ENCODE measurements at regions not wholly inside any gene's neighbourhood (a gene's known extent, or its start where the extent isn't known, plus 50 kb on each side); places are given as distances from the start of the nearest gene placed in this dataset.

DNA sequence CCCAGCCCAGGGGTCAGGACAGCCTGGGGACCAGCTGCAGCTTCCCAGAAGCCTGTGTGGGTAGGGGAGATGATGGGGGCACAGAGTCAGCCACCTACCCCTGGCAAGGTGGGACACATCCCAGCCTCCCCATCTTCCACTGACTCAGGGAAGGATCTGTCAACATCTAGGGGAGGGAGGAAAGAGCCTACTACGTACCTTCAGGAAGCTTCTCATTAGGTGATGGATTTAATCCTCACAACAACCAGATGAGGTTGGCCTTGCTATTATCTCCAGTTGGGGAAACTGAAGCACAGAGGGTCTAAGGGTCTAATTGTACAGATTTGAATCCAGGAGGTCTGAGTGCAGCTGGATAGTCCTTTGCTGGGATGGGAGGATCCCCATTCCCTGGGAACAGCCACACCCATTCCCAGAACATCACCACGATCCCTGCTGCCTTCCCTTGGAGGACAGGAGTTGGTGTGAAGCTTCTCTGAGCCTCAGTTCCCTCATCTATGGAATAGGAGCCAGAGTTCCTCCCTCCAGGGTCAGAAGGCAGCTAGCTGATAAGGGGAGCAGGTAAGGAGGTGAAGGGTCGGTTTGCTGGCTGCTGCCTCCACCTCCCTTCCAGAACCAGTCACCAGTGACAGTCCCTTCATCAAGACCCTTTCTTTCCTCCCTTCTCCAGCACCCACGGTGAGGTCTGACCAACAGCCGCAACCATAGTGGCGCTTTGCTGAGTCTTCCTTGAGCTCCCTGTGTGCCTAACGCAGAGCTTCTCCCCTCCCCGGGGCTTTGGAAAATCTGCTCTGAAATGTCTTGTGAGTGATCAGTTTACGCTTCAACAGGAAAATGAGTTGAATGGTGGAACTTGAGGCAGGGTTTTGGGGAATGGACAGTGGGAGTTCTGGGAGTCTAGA is 56.8 kb downstream of the CEBPB start:
- no peak for DNase-seq
- Histone ChIP-seq H3K4me3 (ENCODE audit: low read length) (no peak overlapping the region), H4K20me1 (ENCODE audit: insufficient read depth, low read length) (no peaks in the 10 kb centered on the region), H3K9me2 (replicated peaks; ENCODE audit: insufficient read depth, low read length) (no peaks in the 10 kb centered on the region), H3K9me3 (replicated peaks; ENCODE audit: insufficient read depth, low read length) (no peaks in the 10 kb centered on the region), H3K4me1 (ENCODE audit: low read length) (no peaks in the 10 kb centered on the region), H3K27ac (ENCODE audit: low read length) (no peak overlapping the region), H3F3A (ENCODE audit: insufficient read depth, low read length) (no peaks in the 10 kb centered on the region), H3K9ac (ENCODE audit: low read length) (no peak overlapping the region), H3K36me3 (replicated peaks; ENCODE audit: insufficient read depth, low read length) (no peaks in the 10 kb centered on the region), H3K79me2 (ENCODE audit: low read length) (no peaks in the 10 kb centered on the region), H3K4me2 (ENCODE audit: low read depth, low read length) (no peak overlapping the region), H2AFZ (ENCODE audit: low read length) (no peak overlapping the region), H3K27me3 (replicated peaks; ENCODE audit: insufficient read depth, low read length) (peaks cover 46% of the 10 kb centered on the region)
- TF ChIP-seq EZH2phosphoT487 (IDR thresholded peaks at IDR 0.05; ENCODE audit: low read length) (no peak), EZH2 (optimal IDR thresholded peaks at IDR 0.05; ENCODE audit: low read depth, low read length) (no peak), CTCF (IDR thresholded peaks at IDR 0.05; ENCODE audit: low read length) (no peak)

GRCh38 chr20:50248104-50248641 is 57.5 kb downstream of the CEBPB start:
- H3K36me3 ChIP-seq (replicated peaks; ENCODE audit: insufficient read depth, low read length) = no peaks in the 10 kb centered on the region
- no peaks in the 10 kb centered on the region for H3K4me1 ChIP-seq (ENCODE audit: low read length)
- DNase-seq = no peak
- no peaks in the 10 kb centered on the region for H3K9me2 ChIP-seq (replicated peaks; ENCODE audit: insufficient read depth, low read length)
- H3K79me2 ChIP-seq (ENCODE audit: low read length) = no peaks in the 10 kb centered on the region
- no peaks in the 10 kb centered on the region for H3F3A ChIP-seq (ENCODE audit: insufficient read depth, low read length)
- TF ChIP-seq EZH2 (optimal IDR thresholded peaks at IDR 0.05; ENCODE audit: low read depth, low read length) (no peak), EZH2phosphoT487 (IDR thresholded peaks at IDR 0.05; ENCODE audit: low read length) (no peak), CTCF (IDR thresholded peaks at IDR 0.05; ENCODE audit: low read length) (no peak)
- no peak overlapping the region for H3K4me2 ChIP-seq (ENCODE audit: low read depth, low read length)
- H3K27ac ChIP-seq (ENCODE audit: low read length) = no peak overlapping the region
- H3K9me3 ChIP-seq (replicated peaks; ENCODE audit: insufficient read depth, low read length) = no peaks in the 10 kb centered on the region
- no peaks in the 10 kb centered on the region for H4K20me1 ChIP-seq (ENCODE audit: insufficient read depth, low read length)
- no peak overlapping the region for H3K4me3 ChIP-seq (ENCODE audit: low read length)
- H2AFZ ChIP-seq (ENCODE audit: low read length) = no peak overlapping the region
- peaks cover 39% of the 10 kb centered on the region for H3K27me3 ChIP-seq (replicated peaks; ENCODE audit: insufficient read depth, low read length)
- H3K9ac ChIP-seq (ENCODE audit: low read length) = no peak overlapping the region

GRCh38 chr20:50249447-50250388 is 59.1 kb downstream of the CEBPB start:
- H3K27ac ChIP-seq (ENCODE audit: low read length) = no peak overlapping the region
- H3K27me3 ChIP-seq (replicated peaks; ENCODE audit: insufficient read depth, low read length) = peaks cover 35% of the 10 kb centered on the region
- H3K4me1 ChIP-seq (ENCODE audit: low read length) = no peaks in the 10 kb centered on the region
- no peak overlapping the region for H3K4me3 ChIP-seq (ENCODE audit: low read length)
- H3K9me3 ChIP-seq (replicated peaks; ENCODE audit: insufficient read depth, low read length) = no peaks in the 10 kb centered on the region
- DNase-seq = no peak
- H3K36me3 ChIP-seq (replicated peaks; ENCODE audit: insufficient read depth, low read length) = no peaks in the 10 kb centered on the region
- no peaks in the 10 kb centered on the region for H3K9me2 ChIP-seq (replicated peaks; ENCODE audit: insufficient read depth, low read length)
- no peak overlapping the region for H2AFZ ChIP-seq (ENCODE audit: low read length)
- no peak overlapping the region for H3K9ac ChIP-seq (ENCODE audit: low read length)
- no peaks in the 10 kb centered on the region for H3K79me2 ChIP-seq (ENCODE audit: low read length)
- TF ChIP-seq CTCF (IDR thresholded peaks at IDR 0.05; ENCODE audit: low read length) (no peak), EZH2 (optimal IDR thresholded peaks at IDR 0.05; ENCODE audit: low read depth, low read length) (no peak), EZH2phosphoT487 (IDR thresholded peaks at IDR 0.05; ENCODE audit: low read length) (no peak)
- no peaks in the 10 kb centered on the region for H4K20me1 ChIP-seq (ENCODE audit: insufficient read depth, low read length)
- no peaks in the 10 kb centered on the region for H3F3A ChIP-seq (ENCODE audit: insufficient read depth, low read length)
- H3K4me2 ChIP-seq (ENCODE audit: low read depth, low read length) = no peak overlapping the region
